ENCODE measurements at regions not wholly inside any gene's neighbourhood (a gene's known extent, or its start where the extent isn't known, plus 50 kb on each side); places are given as distances from the start of the nearest gene placed in this dataset.

- no peak overlapping the region for H2BK120ac ChIP-seq (replicated peaks; ENCODE audit: low read depth, low read length)
- H3K4ac ChIP-seq (replicated peaks; ENCODE audit: insufficient read length, low read depth, low read length): no peak overlapping the region
- no peak overlapping the region for H2AFZ ChIP-seq (ENCODE audit: low read length)
- H3K9ac ChIP-seq (replicated peaks in 1 of 4; ENCODE audit: extremely low read depth in 1 of 4, low read depth in 3 of 4, low read length in 3 of 4): no peak overlapping the region
- no peak overlapping the region for H3K23ac ChIP-seq (ENCODE audit: insufficient read length)
- no peak overlapping the region for H3K56ac ChIP-seq (replicated peaks; ENCODE audit: insufficient read length, low read depth, low read length)
- H4K8ac ChIP-seq (ENCODE audit: extremely low read depth, insufficient read depth, low read length): no peak overlapping the region
- DNase-seq (ENCODE audit: low read depth in 1 of 2, low spot score in 2 of 2) (no peak), FAIRE-seq (no peak)
- H3K9me3 ChIP-seq (ENCODE audit: insufficient read depth in 2 of 2, low read depth in 1 of 2, low read length in 1 of 2): peaks cover 6 to 25% of the 10 kb centered on the region in 2 experiments; a peak in 2 of 4 replicates
- H3K4me3 ChIP-seq (ENCODE audit: extremely low read depth in 1 of 4, insufficient read depth in 2 of 4, low read depth in 3 of 4, low read length in 4 of 4): no peak overlapping the region
- no peaks in the 10 kb centered on the region for H3K4me1 ChIP-seq (replicated peaks in 1 of 4; ENCODE audit: control insufficient read depth in 3 of 4, insufficient read depth in 4 of 4, low read length in 3 of 4)
- H2BK5ac ChIP-seq (ENCODE audit: low read depth, low read length): no peak overlapping the region
- H2BK12ac ChIP-seq (ENCODE audit: low read depth, low read length): no peak overlapping the region
- H3K79me2 ChIP-seq (ENCODE audit: control insufficient read depth in 1 of 2, insufficient read depth in 2 of 2, low read length in 2 of 2): no peaks in the 10 kb centered on the region
- H3K23me2 ChIP-seq (ENCODE audit: low read depth, low read length): no peaks in the 10 kb centered on the region
- 91% methylated on average over 3 of the region's 3 CpGs; no CpG with 5 or more reads in 1 of the 2 experiments for WGBS, 2 experiments (ENCODE audit: extremely low coverage in 1 of 2, insufficient coverage in 1 of 2, insufficient read length in 1 of 2, insufficient replicate concordance in 2 of 2, low coverage in 1 of 2, low lambda C conversion rate in 2 of 2, missing lambda C conversion rate in 1 of 2)
- CTCF ChIA-PET (ENCODE audit: partially characterized antibody): no interaction called here
- H2BK20ac ChIP-seq (ENCODE audit: low read length): no peak overlapping the region
- H4K20me1 ChIP-seq (replicated peaks in 1 of 2; ENCODE audit: control insufficient read depth in 1 of 2, insufficient read depth in 2 of 2, low read length in 2 of 2): no peaks in the 10 kb centered on the region
- no peak overlapping the region for H3K4me2 ChIP-seq (ENCODE audit: insufficient read depth in 1 of 2, low read depth in 2 of 2, low read length in 2 of 2)
- no peak overlapping the region for H3K14ac ChIP-seq (ENCODE audit: insufficient read length)
- POLR2A ChIA-PET (ENCODE audit: partially characterized antibody): no interaction called here
- H4K5ac ChIP-seq (ENCODE audit: insufficient read length, low read depth, low read length): no peak overlapping the region
- no peaks in the 10 kb centered on the region for H3K36me3 ChIP-seq (ENCODE audit: control insufficient read depth in 2 of 4, insufficient read depth in 4 of 4, low read length in 3 of 4)
- no peak overlapping the region for H3K18ac ChIP-seq (ENCODE audit: extremely low read depth, low read length)
- no peak overlapping the region for H2AK5ac ChIP-seq (ENCODE audit: low read depth, low read length)
- no peak overlapping the region for H2BK15ac ChIP-seq (ENCODE audit: low read length)
- no peaks in the 10 kb centered on the region for H3K79me1 ChIP-seq (ENCODE audit: low read depth, low read length)
- H4K91ac ChIP-seq (replicated peaks; ENCODE audit: insufficient read length, low read length): no peak overlapping the region
- H3K27me3 ChIP-seq (replicated peaks in 1 of 4; ENCODE audit: control insufficient read depth in 3 of 4, extremely low read depth in 1 of 4, insufficient read depth in 3 of 4, low read length in 3 of 4): no peaks in the 10 kb centered on the region
- TF ChIP-seq EGR1 (IDR thresholded peaks at IDR 0.05; ENCODE audit: borderline replicate concordance, low read depth, low read length) (no peak), HDAC2 (IDR thresholded peaks at IDR 0.05; ENCODE audit: borderline replicate concordance in 1 of 2, low read depth in 2 of 2, low read length in 2 of 2) (0 out of 4 replicates have a peak, but pooled peaks of 1 of the 2 experiments have one; percentile 4), SP4 (IDR thresholded peaks at IDR 0.05; ENCODE audit: low read length) (no peak)
- H3K27ac ChIP-seq (ENCODE audit: low read depth, low read length): no peak overlapping the region
These were observed 160.4 kb downstream of the CRLF2 start for GRCh38 chrX:1052021-1052420.

Data from H1 (cell line).